Activated naive CD4-positive, alpha-beta T cell treated with anti-CD3 and anti-CD28 coated beads for 36 hours (primary cell): ENCODE measurements at regions not wholly inside any gene's neighbourhood (a gene's known extent, or its start where the extent isn't known, plus 50 kb on each side); places are given as distances from the start of the nearest gene placed in this dataset.

Experiments used
- CTCF ChIA-PET: fragments of 350-600 bp; sonication (Branson Sonifier 250); formaldehyde crosslinking; loops from one replicate; lab custom pipeline; 2021; ENCODE audit warnings: antibody characterized with exemption; lab: Charles Lee
- DNase-seq: peaks from one replicate; pipeline ENCODE4 v3.0.0-alpha.2; 2020
- H3K27ac Mint-ChIP-seq: one replicate; pipeline ENCODE4 v1.8.0; 2021; ENCODE audit warnings: mild to moderate bottlenecking, mixed read lengths
- H3K27me3 Mint-ChIP-seq: one replicate; pipeline ENCODE4 v1.8.0; 2021; ENCODE audit warnings: low read depth, mixed read lengths
- H3K36me3 Mint-ChIP-seq: one replicate; pipeline ENCODE4 v1.8.0; 2021; ENCODE audit warnings: low read depth, mixed read lengths
- H3K4me1 Mint-ChIP-seq: one replicate; pipeline ENCODE4 v1.8.0; 2021; ENCODE audit warnings: low read depth, mixed read lengths
- H3K4me3 Mint-ChIP-seq: one replicate; pipeline ENCODE4 v1.8.0; 2021; ENCODE audit warnings: mild to moderate bottlenecking, moderate library complexity, mixed read lengths
- H3K9me3 Mint-ChIP-seq: one replicate; pipeline ENCODE4 v1.8.0; 2021; ENCODE audit warnings: mixed read lengths
- intact Hi-C: fragments of 100-400 bp; cut with micrococcal nuclease; formaldehyde crosslinking; loops from one replicate; pipeline ENCODE4 v1.15.1; 2023

GRCh38 chr15:93553167-93553935 lies 464.3 kb upstream of the RGMA start:
- Mint-ChIP-seq H3K4me1 (no peaks in the 10 kb centered on the region), H3K4me3 (no peak overlapping the region)
- CTCF ChIA-PET = no interaction called here

GRCh38 chr15:93543093-93543492 lies 454.1 kb upstream of the RGMA start:
- CTCF ChIA-PET = no interaction called here
- no peaks in the 10 kb centered on the region for H3K27me3 Mint-ChIP-seq
- H3K4me3 Mint-ChIP-seq = no peak overlapping the region
- H3K4me1 Mint-ChIP-seq = no peaks in the 10 kb centered on the region
- intact Hi-C loops = no loop called here
- H3K9me3 Mint-ChIP-seq = peaks cover 3% of the 10 kb centered on the region
- no peak for DNase-seq
- no peaks in the 10 kb centered on the region for H3K36me3 Mint-ChIP-seq
- no peak overlapping the region for H3K27ac Mint-ChIP-seq

More at GRCh38 chr15:93553167-93553935, 464.3 kb upstream of the RGMA start:
- Mint-ChIP-seq H3K36me3 (no peaks in the 10 kb centered on the region), H3K27ac (no peak overlapping the region), H3K9me3 (no peaks in the 10 kb centered on the region), H3K27me3 (peaks cover 10% of the 10 kb centered on the region)
- intact Hi-C loops = no loop called here
- DNase-seq = no peak

GRCh38 chr15:93527374-93528050 lies 438.5 kb upstream of the RGMA start:
- intact Hi-C loops = loop anchor here (5.0 kb wide), 1 partner anchor 50 kb away; no protein-coding TSS in a partner anchor
- Mint-ChIP-seq H3K9me3 (no peaks in the 10 kb centered on the region), H3K27ac (no peak overlapping the region), H3K27me3 (peaks cover 2% of the 10 kb centered on the region), H3K4me1 (no peaks in the 10 kb centered on the region), H3K4me3 (no peak overlapping the region), H3K36me3 (no peaks in the 10 kb centered on the region)
- CTCF ChIA-PET = no interaction called here
- DNase-seq = no peak

- no peak overlapping the region for H3K27ac Mint-ChIP-seq
- peaks cover 2% of the 10 kb centered on the region for H3K27me3 Mint-ChIP-seq
- no peak overlapping the region for H3K4me3 Mint-ChIP-seq
- no peaks in the 10 kb centered on the region for H3K9me3 Mint-ChIP-seq
- no peaks in the 10 kb centered on the region for H3K36me3 Mint-ChIP-seq
- H3K4me1 Mint-ChIP-seq = no peaks in the 10 kb centered on the region
- intact Hi-C loops = no loop called here
- CTCF ChIA-PET = no interaction called here
- no peak for DNase-seq
Observed at GRCh38 chr15:93524432-93524831, 435.4 kb upstream of the RGMA start.

GRCh38 chr15:93523481-93523880 lies 434.5 kb upstream of the RGMA start:
- no peak for DNase-seq
- no peaks in the 10 kb centered on the region for H3K4me1 Mint-ChIP-seq
- intact Hi-C loops = no loop called here
- CTCF ChIA-PET = no interaction called here
- H3K36me3 Mint-ChIP-seq = no peaks in the 10 kb centered on the region
- no peaks in the 10 kb centered on the region for H3K9me3 Mint-ChIP-seq
- no peak overlapping the region for H3K4me3 Mint-ChIP-seq
- no peak overlapping the region for H3K27ac Mint-ChIP-seq
- peaks cover 2% of the 10 kb centered on the region for H3K27me3 Mint-ChIP-seq

- H3K4me3 Mint-ChIP-seq = no peak overlapping the region
- CTCF ChIA-PET = no interaction called here
- no peaks in the 10 kb centered on the region for H3K9me3 Mint-ChIP-seq
- no peak overlapping the region for H3K27ac Mint-ChIP-seq
- H3K4me1 Mint-ChIP-seq = no peaks in the 10 kb centered on the region
- H3K36me3 Mint-ChIP-seq = no peaks in the 10 kb centered on the region
- DNase-seq = no peak
- no peaks in the 10 kb centered on the region for H3K27me3 Mint-ChIP-seq
- intact Hi-C loops = no loop called here
Observed at GRCh38 chr15:93520206-93520605, 431.2 kb upstream of the RGMA start.

- H3K27ac Mint-ChIP-seq = no peak overlapping the region
- no peaks in the 10 kb centered on the region for H3K36me3 Mint-ChIP-seq
- no peaks in the 10 kb centered on the region for H3K9me3 Mint-ChIP-seq
- DNase-seq = no peak
- H3K4me1 Mint-ChIP-seq = no peaks in the 10 kb centered on the region
- H3K27me3 Mint-ChIP-seq = peaks cover 2% of the 10 kb centered on the region
- CTCF ChIA-PET = no interaction called here
- intact Hi-C loops = no loop called here
- no peak overlapping the region for H3K4me3 Mint-ChIP-seq
Observed at GRCh38 chr15:93519599-93519998, 430.6 kb upstream of the RGMA start.

- no peaks in the 10 kb centered on the region for H3K4me1 Mint-ChIP-seq
- H3K27ac Mint-ChIP-seq = no peak overlapping the region
- no peak overlapping the region for H3K4me3 Mint-ChIP-seq
- CTCF ChIA-PET = no interaction called here
- intact Hi-C loops = no loop called here
- no peak for DNase-seq
- H3K27me3 Mint-ChIP-seq = peaks cover 4% of the 10 kb centered on the region
- H3K36me3 Mint-ChIP-seq = no peaks in the 10 kb centered on the region
- no peaks in the 10 kb centered on the region for H3K9me3 Mint-ChIP-seq
Observed at GRCh38 chr15:93517176-93517575, 428.2 kb upstream of the RGMA start.

- CTCF ChIA-PET = interaction anchor here (0.5 to 0.6 kb wide), 2 partner anchors 54 to 118 kb away, joined by 3 to 5 read pairs; no protein-coding TSS in a partner anchor
- intact Hi-C loops = no loop called here
- Mint-ChIP-seq H3K9me3 (no peaks in the 10 kb centered on the region), H3K27me3 (peaks cover 6% of the 10 kb centered on the region), H3K36me3 (no peaks in the 10 kb centered on the region), H3K27ac (no peak overlapping the region), H3K4me1 (no peaks in the 10 kb centered on the region), H3K4me3 (no peak overlapping the region)
- no peak for DNase-seq
Observed at GRCh38 chr15:93515256-93516051, 426.4 kb upstream of the RGMA start.

- H3K9me3 Mint-ChIP-seq = no peaks in the 10 kb centered on the region
- no peaks in the 10 kb centered on the region for H3K4me1 Mint-ChIP-seq
- DNase-seq = no peak
- intact Hi-C loops = no loop called here
- H3K27me3 Mint-ChIP-seq = peaks cover 2% of the 10 kb centered on the region
- H3K27ac Mint-ChIP-seq = no peak overlapping the region
- H3K36me3 Mint-ChIP-seq = no peaks in the 10 kb centered on the region
- H3K4me3 Mint-ChIP-seq = no peak overlapping the region
- CTCF ChIA-PET = no interaction called here
Observed at GRCh38 chr15:93506646-93507045, 417.6 kb upstream of the RGMA start.

GRCh38 chr15:93505506-93505905 lies 416.5 kb upstream of the RGMA start:
- Mint-ChIP-seq H3K4me3 (no peak overlapping the region), H3K9me3 (no peaks in the 10 kb centered on the region), H3K4me1 (no peaks in the 10 kb centered on the region), H3K27ac (no peak overlapping the region), H3K36me3 (no peaks in the 10 kb centered on the region), H3K27me3 (no peaks in the 10 kb centered on the region)
- DNase-seq = no peak
- CTCF ChIA-PET = no interaction called here
- intact Hi-C loops = no loop called here

GRCh38 chr15:93501946-93502345 lies 412.9 kb upstream of the RGMA start:
- intact Hi-C loops = no loop called here
- no peaks in the 10 kb centered on the region for H3K36me3 Mint-ChIP-seq
- no peak overlapping the region for H3K27ac Mint-ChIP-seq

More at GRCh38 chr15:93501946-93502345, 412.9 kb upstream of the RGMA start:
- H3K4me1 Mint-ChIP-seq = no peaks in the 10 kb centered on the region
- CTCF ChIA-PET = no interaction called here
- no peaks in the 10 kb centered on the region for H3K9me3 Mint-ChIP-seq
- no peaks in the 10 kb centered on the region for H3K27me3 Mint-ChIP-seq
- DNase-seq = no peak
- no peak overlapping the region for H3K4me3 Mint-ChIP-seq
